ENCODE measurements at regions not wholly inside any gene's neighbourhood (a gene's known extent, or its start where the extent isn't known, plus 50 kb on each side); places are given as distances from the start of the nearest gene placed in this dataset.
"Not testable (repeated sequence)": the region's sequence is repeated elsewhere in the genome, so short reads cannot be mapped to it uniquely, and the experiment has no call there.

GRCh38 chr4:159420162-159421057, 317.5 kb downstream of the RAPGEF2 start:
- no peaks in the 10 kb centered on the region for H3K9me3 Mint-ChIP-seq (ENCODE audit: unreplicated experiment)
- POLR2A ChIA-PET = no interaction called here
- peaks cover 30% of the 10 kb centered on the region for H3K4me1 ChIP-seq
- H3K27me3 ChIP-seq (replicated peaks; ENCODE audit: control insufficient read depth, insufficient read depth, low read length) = no peaks in the 10 kb centered on the region
- H3K4me3 ChIP-seq (ENCODE audit: low read depth, low read length) = no peak overlapping the region
- intact Hi-C loops (cut with micrococcal nuclease; ENCODE audit: unreplicated experiment) = no loop called here
- BruUV-seq (replicated peaks) = no TSS peak
- H3K36me3 ChIP-seq (ENCODE audit: control insufficient read depth, insufficient read depth, low read length) = no peaks in the 10 kb centered on the region
- H3K27ac Mint-ChIP-seq (ENCODE audit: unreplicated experiment) = no peak overlapping the region
- H3K36me3 Mint-ChIP-seq (ENCODE audit: insufficient read depth, unreplicated experiment) = peaks cover 7% of the 10 kb centered on the region
- peak; percentile 42 to 58 for DNase-seq
- CTCF ChIA-PET = no interaction called here
- H3K4me1 Mint-ChIP-seq (ENCODE audit: low read depth, unreplicated experiment) = peaks cover 12% of the 10 kb centered on the region
- H3K9me3 ChIP-seq = peaks cover 10% of the 10 kb centered on the region; the same call in 1 of the 2 replicates
- no peak overlapping the region for H3K4me3 Mint-ChIP-seq (ENCODE audit: unreplicated experiment)
- TF ChIP-seq CTCF (IDR thresholded peaks at IDR 0.05; ENCODE audit: insufficient read depth in 1 of 2, low read depth in 1 of 2, low read length in 1 of 2, severe bottlenecking in 1 of 2, unreplicated experiment in 1 of 2) = no peak
- no peaks in the 10 kb centered on the region for H3K27me3 Mint-ChIP-seq (ENCODE audit: insufficient read depth, unreplicated experiment)

- BruUV-seq (replicated peaks) = not testable (repeated sequence)
These were observed 318.2 kb downstream of the RAPGEF2 start for GRCh38 chr4:159421058-159421419.

GRCh38 chr4:159422019-159422418, 319.1 kb downstream of the RAPGEF2 start:
- Histone ChIP-seq H3K9me3 (peaks cover 10% of the 10 kb centered on the region; the same call in 1 of the 2 replicates), H3K4me1 (peaks cover 20% of the 10 kb centered on the region), H3K4me3 (ENCODE audit: low read depth, low read length) (no peak overlapping the region), H3K27me3 (replicated peaks; ENCODE audit: control insufficient read depth, insufficient read depth, low read length) (no peaks in the 10 kb centered on the region), H3K36me3 (ENCODE audit: control insufficient read depth, insufficient read depth, low read length) (no peaks in the 10 kb centered on the region)
- POLR2A ChIA-PET = no interaction called here
- Mint-ChIP-seq H3K4me1 (ENCODE audit: low read depth, unreplicated experiment) (peaks cover 7% of the 10 kb centered on the region), H3K4me3 (ENCODE audit: unreplicated experiment) (no peak overlapping the region), H3K9me3 (ENCODE audit: unreplicated experiment) (no peaks in the 10 kb centered on the region), H3K27me3 (ENCODE audit: insufficient read depth, unreplicated experiment) (no peaks in the 10 kb centered on the region), H3K27ac (ENCODE audit: unreplicated experiment) (no peak overlapping the region), H3K36me3 (ENCODE audit: insufficient read depth, unreplicated experiment) (peaks cover 6% of the 10 kb centered on the region)
- no peak for DNase-seq
- intact Hi-C loops (cut with micrococcal nuclease; ENCODE audit: unreplicated experiment) = no loop called here
- no peak for TF ChIP-seq CTCF (IDR thresholded peaks at IDR 0.05; ENCODE audit: insufficient read depth in 1 of 2, low read depth in 1 of 2, low read length in 1 of 2, severe bottlenecking in 1 of 2, unreplicated experiment in 1 of 2)
- CTCF ChIA-PET = no interaction called here
- BruUV-seq (replicated peaks) = no TSS peak

More at GRCh38 chr4:159421058-159421419, 318.2 kb downstream of the RAPGEF2 start:
- H3K4me3 Mint-ChIP-seq (ENCODE audit: unreplicated experiment); H3K36me3 ChIP-seq (ENCODE audit: control insufficient read depth, insufficient read depth, low read length); H3K36me3 Mint-ChIP-seq (ENCODE audit: insufficient read depth, unreplicated experiment); H3K27me3 ChIP-seq (replicated peaks; ENCODE audit: control insufficient read depth, insufficient read depth, low read length); H3K9me3 ChIP-seq; intact Hi-C loops (cut with micrococcal nuclease; ENCODE audit: unreplicated experiment); H3K4me3 ChIP-seq (ENCODE audit: low read depth, low read length); H3K27ac Mint-ChIP-seq (ENCODE audit: unreplicated experiment); CTCF ChIA-PET; POLR2A ChIA-PET; H3K27me3 Mint-ChIP-seq (ENCODE audit: insufficient read depth, unreplicated experiment); H3K9me3 Mint-ChIP-seq (ENCODE audit: unreplicated experiment); DNase-seq: not testable (repeated sequence)
- peaks cover 30% of the 10 kb centered on the region for H3K4me1 ChIP-seq
- peaks cover 12% of the 10 kb centered on the region for H3K4me1 Mint-ChIP-seq (ENCODE audit: low read depth, unreplicated experiment)

Measured in Caco-2 (cell line).